Mammary epithelial cell (primary cell): ENCODE measurements at regions not wholly inside any gene's neighbourhood (a gene's known extent, or its start where the extent isn't known, plus 50 kb on each side); places are given as distances from the start of the nearest gene placed in this dataset.

Experiments
- CTCF ChIP-seq, 2 donors: IDR thresholded peaks in 1 of 2; conservative IDR thresholded peaks in 1 of 2; 2 replicates each; pipeline ENCODE4 v1.5.1; 2011 to 2012; ENCODE audit warnings: inconsistent platforms in 2 of 2, low read length in 2 of 2, mild to moderate bottlenecking in 2 of 2, control low read depth in 1 of 2, low read depth in 1 of 2; ENCODE audit not compliant: insufficient read depth in 1 of 2; ENCODE audit errors: extremely low read depth in 1 of 2
- EZH2 ChIP-seq: IDR thresholded peaks from 2 replicates; pipeline ENCODE4 v1.6.1; 2012; ENCODE audit warnings: low read length, inconsistent platforms, borderline replicate concordance

GRCh38 chr4:134085496-134085895 is 116.1 kb downstream of the PABPC4L start:
- no peak for TF ChIP-seq CTCF (conservative IDR thresholded peaks at IDR 0.05 in 1 of 2, IDR thresholded peaks at IDR 0.05 in 1 of 2; ENCODE audit: extremely low read depth in 1 of 2, insufficient read depth in 1 of 2, low read depth in 1 of 2, low read length in 2 of 2)
- TF ChIP-seq EZH2, result no peak
